Gastrocnemius medialis (tissue), 4 donors: ENCODE measurements at regions not wholly inside any gene's neighbourhood (a gene's known extent, or its start where the extent isn't known, plus 50 kb on each side); places are given as distances from the start of the nearest gene placed in this dataset.

Experiments used
- POLR2A ChIP-seq, 2 donors: fragments of 450-650 bp; IDR thresholded peaks; one replicate each; pipeline ENCODE4 v1.6.1; 2017; ENCODE audit warnings: antibody characterized with exemption in 2 of 2, mild to moderate bottlenecking in 2 of 2, moderate library complexity in 2 of 2
- TF ChIP-seq, protein P1 (sequence below), 5 experiments: fragments of 450-650 bp in 3 of 5; fragments of 200-600 bp in 2 of 5; sonication (generic) in 2 of 5; IDR thresholded peaks in 4 of 5; conservative IDR thresholded peaks in 1 of 5; 1 replicate in 4 of 5; 2 replicates in 1 of 5; pipeline ENCODE4 v1.5.1; 2016 to 2019; ENCODE audit warnings: antibody characterized with exemption in 5 of 5, mild to moderate bottlenecking in 3 of 5, moderate library complexity in 3 of 5

DNA sequence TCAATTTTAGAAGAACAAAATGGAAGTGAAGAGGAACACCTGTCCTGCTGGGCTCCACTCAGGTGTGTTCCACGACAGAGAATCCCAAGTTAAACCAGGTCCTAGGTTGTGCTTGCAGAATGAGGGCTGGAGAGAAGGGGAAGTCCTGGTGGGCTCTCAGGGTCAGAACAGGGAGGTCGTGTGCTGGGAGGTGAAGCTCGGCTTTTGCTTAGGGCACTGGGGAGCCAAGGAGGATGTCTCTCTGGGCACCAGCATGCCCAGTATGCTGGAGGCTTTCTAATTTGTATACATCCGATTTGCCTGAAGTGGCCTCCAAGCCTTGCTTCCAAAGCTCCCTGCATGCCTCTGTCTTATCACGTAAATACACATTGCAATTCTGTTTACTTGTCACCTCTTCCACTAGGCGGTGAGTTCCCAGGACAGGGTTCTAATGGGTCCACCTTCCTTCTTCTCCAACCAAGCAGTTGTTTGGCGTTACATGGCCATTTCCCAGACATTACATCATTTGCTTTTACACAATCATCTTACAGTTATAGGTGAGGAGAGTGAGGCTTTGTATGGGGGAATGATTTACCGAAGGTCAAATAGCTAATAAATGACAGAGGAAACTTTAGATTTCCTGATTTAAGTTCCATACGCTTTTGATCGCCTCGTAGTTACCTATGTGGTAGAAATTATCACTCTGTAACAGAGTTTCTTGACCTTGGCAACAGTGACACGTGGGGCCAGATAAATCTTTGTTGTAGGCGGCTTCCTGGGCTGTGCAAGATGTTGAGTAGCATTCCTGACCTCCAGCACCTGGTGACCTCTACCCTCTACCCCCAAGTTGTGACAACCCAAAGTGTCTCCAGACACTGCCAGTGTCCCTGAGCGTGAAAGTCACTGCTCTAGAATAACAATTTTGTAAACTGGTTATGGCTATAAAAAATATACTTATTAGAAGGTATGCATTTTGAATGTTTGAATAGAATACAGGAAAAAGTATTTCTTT, 901.5 kb downstream of the TBC1D22A start:
- TF ChIP-seq, protein P1, sequence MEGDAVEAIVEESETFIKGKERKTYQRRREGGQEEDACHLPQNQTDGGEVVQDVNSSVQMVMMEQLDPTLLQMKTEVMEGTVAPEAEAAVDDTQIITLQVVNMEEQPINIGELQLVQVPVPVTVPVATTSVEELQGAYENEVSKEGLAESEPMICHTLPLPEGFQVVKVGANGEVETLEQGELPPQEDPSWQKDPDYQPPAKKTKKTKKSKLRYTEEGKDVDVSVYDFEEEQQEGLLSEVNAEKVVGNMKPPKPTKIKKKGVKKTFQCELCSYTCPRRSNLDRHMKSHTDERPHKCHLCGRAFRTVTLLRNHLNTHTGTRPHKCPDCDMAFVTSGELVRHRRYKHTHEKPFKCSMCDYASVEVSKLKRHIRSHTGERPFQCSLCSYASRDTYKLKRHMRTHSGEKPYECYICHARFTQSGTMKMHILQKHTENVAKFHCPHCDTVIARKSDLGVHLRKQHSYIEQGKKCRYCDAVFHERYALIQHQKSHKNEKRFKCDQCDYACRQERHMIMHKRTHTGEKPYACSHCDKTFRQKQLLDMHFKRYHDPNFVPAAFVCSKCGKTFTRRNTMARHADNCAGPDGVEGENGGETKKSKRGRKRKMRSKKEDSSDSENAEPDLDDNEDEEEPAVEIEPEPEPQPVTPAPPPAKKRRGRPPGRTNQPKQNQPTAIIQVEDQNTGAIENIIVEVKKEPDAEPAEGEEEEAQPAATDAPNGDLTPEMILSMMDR (IDR thresholded peaks at IDR 0.05 in 4 of 5, conservative IDR thresholded peaks at IDR 0.05 in 1 of 5) = no peak
- TF ChIP-seq POLR2A (IDR thresholded peaks at IDR 0.05) = no peak
